HAP-1 (cell line): ENCODE measurements at regions not wholly inside any gene's neighbourhood (a gene's known extent, or its start where the extent isn't known, plus 50 kb on each side); places are given as distances from the start of the nearest gene placed in this dataset.

Experiments used
- DNase-seq, 2 experiments: peaks; one replicate each; pipeline ENCODE4 v3.0.0-alpha.2; 2016 to 2020; ENCODE audit warnings: low spot score in 2 of 2
- H3K27me3 ChIP-seq: fragments of 250-450 bp; sonication (Bioruptor Pico); 2 replicates; pipeline ENCODE4 v1.5.1; 2020; ENCODE audit warnings: low read depth, mild to moderate bottlenecking, moderate library complexity
- H3K36me3 ChIP-seq: fragments of 250-450 bp; sonication (Bioruptor Pico); replicated peaks from 2 replicates; pipeline ENCODE4 v1.5.1; 2020; ENCODE audit warnings: mild to moderate bottlenecking
- H3K4me1 ChIP-seq: fragments of 250-450 bp; sonication (Bioruptor Pico); 2 replicates; pipeline ENCODE4 v1.5.1; 2020; ENCODE audit warnings: mild to moderate bottlenecking
- H3K4me3 ChIP-seq: fragments of 250-450 bp; sonication (Bioruptor Pico); 2 replicates; pipeline ENCODE4 v1.5.1; 2020; ENCODE audit warnings: mild to moderate bottlenecking, moderate library complexity
- H3K9me3 ChIP-seq: fragments of 250-450 bp; sonication (Bioruptor Pico); 2 replicates; pipeline ENCODE4 v1.5.1; 2020; ENCODE audit warnings: mild to moderate bottlenecking, moderate library complexity
- in situ Hi-C: fragments of 300-500 bp; cut with MboI; formaldehyde crosslinking; loops from 3 replicates; pipeline ENCODE4 v1.14.3; 2020; ENCODE audit warnings: low sequenced_read_pairs, inconsistent platforms, mixed read lengths

- H3K4me3 ChIP-seq, result no peak overlapping the region
- no peaks in the 10 kb centered on the region for H3K9me3 ChIP-seq
- H3K27me3 ChIP-seq, result no peaks in the 10 kb centered on the region
- no peaks in the 10 kb centered on the region; the same call in none of the 2 replicates for H3K36me3 ChIP-seq
- DNase-seq, result no peak
- peaks cover 7% of the 10 kb centered on the region for H3K4me1 ChIP-seq
- in situ Hi-C loops, result no loop called here
Observed at GRCh38 chr2:10210336-10210735, 87.8 kb downstream of the RRM2 start.

DNA sequence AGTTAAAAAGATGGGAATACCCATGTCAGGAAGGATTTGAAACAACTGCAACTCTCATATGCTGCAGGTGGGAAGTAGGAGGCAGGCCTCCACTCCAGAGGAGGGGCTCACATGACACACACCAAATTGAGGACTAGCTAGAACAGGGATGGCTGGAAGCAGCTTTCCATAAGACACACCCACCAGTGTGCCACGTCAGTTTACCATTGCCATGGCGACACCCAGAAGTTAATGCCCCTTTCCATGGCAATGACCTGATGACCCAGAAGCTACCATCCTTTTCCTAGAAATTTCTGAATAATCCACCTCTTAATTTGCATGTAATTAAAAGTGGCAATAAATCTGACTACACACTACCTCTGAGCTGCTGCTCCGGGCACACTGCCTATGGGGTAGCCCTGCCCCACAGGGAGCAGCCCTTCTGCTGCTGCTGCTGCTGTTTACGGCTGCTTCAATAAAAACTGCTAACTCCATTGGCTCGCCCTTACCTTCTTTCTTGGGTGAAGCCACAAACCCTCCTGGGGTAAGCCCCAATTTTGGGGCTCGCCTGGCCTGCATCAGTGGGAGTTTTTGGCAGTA, 89.4 kb downstream of the RRM2 start:
- Histone ChIP-seq H3K9me3 (no peaks in the 10 kb centered on the region), H3K27me3 (no peaks in the 10 kb centered on the region), H3K4me3 (no peak overlapping the region), H3K4me1 (peaks cover 7% of the 10 kb centered on the region), H3K36me3 (no peaks in the 10 kb centered on the region; the same call in 1 of the 2 replicates)
- DNase-seq, result no peak
- in situ Hi-C loops, result no loop called here

DNA sequence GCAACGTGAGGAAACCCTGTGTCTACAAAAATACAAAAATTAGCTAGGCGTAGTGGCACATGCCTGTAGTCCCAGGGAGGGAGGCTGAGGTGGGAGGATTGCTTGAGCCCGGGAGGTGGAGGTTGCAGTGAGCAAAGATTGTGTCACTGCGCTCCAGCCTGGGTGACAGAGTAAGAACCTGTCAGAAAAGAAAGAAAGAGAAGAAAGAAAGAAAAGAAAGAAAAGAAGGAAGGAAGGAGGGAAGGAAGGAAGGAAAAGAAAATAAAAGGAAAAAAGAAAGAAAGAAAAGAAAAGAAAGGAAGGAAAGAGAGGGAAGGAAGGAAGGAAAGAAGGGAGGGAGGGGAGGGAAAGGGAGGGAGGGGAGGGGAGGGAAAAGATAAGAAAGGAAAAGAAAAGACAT, 89.9 kb upstream of the HPCAL1 start:
- Histone ChIP-seq H3K9me3 (no peaks in the 10 kb centered on the region), H3K27me3 (no peaks in the 10 kb centered on the region), H3K4me3 (no peak overlapping the region), H3K36me3 (no peaks in the 10 kb centered on the region; the same call in 1 of the 2 replicates), H3K4me1 (peaks cover 7% of the 10 kb centered on the region)
- in situ Hi-C loops, result no loop called here
- DNase-seq, result no peak

- Histone ChIP-seq H3K4me3 (no peak overlapping the region), H3K27me3 (no peaks in the 10 kb centered on the region), H3K9me3 (no peaks in the 10 kb centered on the region), H3K36me3 (no peaks in the 10 kb centered on the region; the same call in 1 of the 2 replicates), H3K4me1 (peaks cover 7% of the 10 kb centered on the region)
- no peak for DNase-seq
- in situ Hi-C loops, result no loop called here
Observed at GRCh38 chr2:10214179-10214578, 88.5 kb upstream of the HPCAL1 start.

- Histone ChIP-seq H3K9me3 (no peaks in the 10 kb centered on the region), H3K4me1 (peaks cover 7% of the 10 kb centered on the region), H3K4me3 (no peak overlapping the region), H3K27me3 (no peaks in the 10 kb centered on the region), H3K36me3 (no peaks in the 10 kb centered on the region; the same call in 1 of the 2 replicates)
- in situ Hi-C loops, result no loop called here
- no peak for DNase-seq
Observed at GRCh38 chr2:10215393-10215935, 87.2 kb upstream of the HPCAL1 start.

DNA sequence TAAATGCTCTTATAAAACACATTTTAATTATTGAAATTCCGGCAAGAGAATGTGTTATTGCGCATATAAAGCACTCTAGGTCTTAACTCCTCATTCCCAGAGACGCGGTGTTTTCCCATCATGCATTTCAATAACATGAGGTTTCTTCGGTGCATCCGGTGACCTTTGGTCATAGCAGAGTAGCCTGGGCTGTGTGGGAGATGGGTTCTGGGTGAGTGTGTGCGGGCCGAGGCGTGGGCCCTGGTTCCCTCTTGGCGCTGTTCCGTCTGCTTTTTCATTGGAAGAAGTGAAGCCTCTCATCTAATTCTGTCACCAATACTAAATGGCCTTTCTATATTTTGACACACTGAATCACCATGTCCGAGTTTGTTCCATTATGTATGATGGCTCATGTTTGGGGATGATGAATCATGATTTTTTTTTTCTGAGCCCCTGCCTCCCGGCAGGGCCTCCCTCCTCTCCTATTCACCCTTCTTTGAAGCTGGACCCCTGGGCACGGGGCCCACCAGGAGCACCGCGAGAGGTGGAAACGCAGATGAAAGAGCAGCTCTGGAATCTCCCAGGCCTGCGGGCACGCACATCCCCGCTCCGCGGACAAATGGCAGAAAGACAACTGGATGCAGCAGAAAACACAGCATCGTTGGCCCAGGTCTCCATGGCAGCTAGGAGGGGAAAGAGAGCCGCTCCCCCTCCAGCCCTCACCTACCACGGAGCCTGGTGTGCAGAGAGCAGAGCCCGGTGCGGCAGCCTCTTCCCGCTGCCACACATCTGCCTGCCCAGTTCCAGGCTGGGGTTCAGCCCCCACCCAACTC, 85.8 kb upstream of the HPCAL1 start:
- in situ Hi-C loops, result no loop called here
- DNase-seq, result no peak

DNA sequence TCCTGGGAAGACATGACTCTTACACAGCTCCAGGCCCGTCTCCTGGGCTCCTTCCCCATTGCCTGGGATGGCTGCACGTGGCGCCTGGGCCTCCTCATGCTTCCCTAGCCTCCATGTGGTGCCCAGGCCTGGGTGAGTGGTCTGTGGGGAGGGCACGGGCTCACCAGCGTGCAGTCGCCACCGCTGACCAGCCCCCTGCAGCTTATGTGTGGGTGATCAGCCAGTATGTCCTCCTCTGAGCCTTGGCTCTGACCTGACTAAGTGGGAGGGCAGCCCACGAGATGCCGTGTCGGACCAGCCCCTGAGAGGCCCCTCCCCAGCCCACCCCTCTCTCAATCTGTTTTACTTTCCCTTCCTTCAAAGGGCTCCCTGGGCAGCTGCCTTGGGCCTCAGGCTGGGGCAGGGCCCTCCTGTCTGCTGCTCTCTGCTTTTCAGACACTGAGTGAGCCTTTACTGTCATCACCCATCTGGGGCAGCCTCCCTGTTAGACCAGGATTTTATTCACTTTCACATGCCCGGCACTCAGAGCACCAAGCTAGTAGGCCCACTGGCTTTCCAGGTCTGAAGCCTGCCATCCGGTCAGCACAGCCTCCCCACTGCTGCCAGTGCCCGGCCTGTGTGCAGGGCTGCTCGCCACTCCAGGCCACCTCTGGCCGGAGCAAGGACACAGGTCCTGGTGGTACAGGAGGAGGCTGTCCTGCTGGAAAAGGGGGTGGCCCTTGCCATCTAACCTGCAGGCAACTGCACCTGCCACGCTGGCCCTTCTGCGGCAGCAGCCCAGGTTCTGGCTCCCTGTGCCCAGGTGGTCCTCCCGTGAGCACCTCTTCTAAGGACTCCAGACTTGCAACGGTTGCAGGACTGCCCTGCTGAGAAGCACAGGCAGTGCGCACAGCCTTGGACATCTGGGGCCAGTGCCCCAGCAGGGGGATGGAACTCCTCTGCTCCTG, 84.9 kb upstream of the HPCAL1 start:
- H3K4me3 ChIP-seq, result no peak overlapping the region
- H3K9me3 ChIP-seq, result no peaks in the 10 kb centered on the region
- H3K36me3 ChIP-seq, result no peaks in the 10 kb centered on the region
- in situ Hi-C loops, result no loop called here
- no peaks in the 10 kb centered on the region for H3K27me3 ChIP-seq
- DNase-seq, result no peak
- no peaks in the 10 kb centered on the region for H3K4me1 ChIP-seq

More for the DNA sequence above, 85.8 kb upstream of the HPCAL1 start:
- no peaks in the 10 kb centered on the region for H3K9me3 ChIP-seq
- H3K4me3 ChIP-seq, result no peak overlapping the region
- no peaks in the 10 kb centered on the region for H3K27me3 ChIP-seq
- no peaks in the 10 kb centered on the region for H3K36me3 ChIP-seq
- no peaks in the 10 kb centered on the region for H3K4me1 ChIP-seq

GRCh38 chr2:10220045-10220901, 82.4 kb upstream of the HPCAL1 start:
- Histone ChIP-seq H3K4me3 (no peak overlapping the region), H3K9me3 (no peaks in the 10 kb centered on the region), H3K27me3 (no peaks in the 10 kb centered on the region), H3K36me3 (no peaks in the 10 kb centered on the region), H3K4me1 (no peaks in the 10 kb centered on the region)
- in situ Hi-C loops, result no loop called here
- no peak for DNase-seq

DNA sequence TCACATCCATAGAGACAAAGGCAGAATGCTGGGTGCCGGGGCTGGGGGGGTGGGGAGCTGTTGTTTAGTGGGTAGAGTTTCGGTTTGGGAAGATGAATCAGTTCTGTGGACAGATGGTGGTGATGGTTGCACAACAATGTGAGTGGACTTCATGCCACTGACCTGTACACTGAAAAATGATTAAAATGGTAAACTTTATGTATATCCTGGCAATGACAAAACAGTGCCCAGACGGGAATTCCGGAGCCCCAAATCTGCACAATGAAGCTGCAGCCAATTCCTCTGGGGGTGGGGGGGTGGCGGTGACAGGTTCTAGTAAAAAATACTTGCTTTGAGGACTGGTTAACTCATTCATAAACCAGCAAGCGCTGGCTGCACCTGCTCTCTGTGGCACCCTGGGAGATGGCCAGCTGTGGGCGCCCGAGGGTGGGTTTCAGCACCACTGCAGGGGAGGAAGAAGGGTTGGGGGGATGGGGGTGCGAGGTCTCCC, 81.8 kb upstream of the HPCAL1 start:
- H3K4me3 ChIP-seq, result no peak overlapping the region
- H3K36me3 ChIP-seq, result no peaks in the 10 kb centered on the region
- no peaks in the 10 kb centered on the region for H3K9me3 ChIP-seq
- no peak for DNase-seq
- no peaks in the 10 kb centered on the region for H3K4me1 ChIP-seq
- no peaks in the 10 kb centered on the region for H3K27me3 ChIP-seq
- in situ Hi-C loops, result no loop called here

- Histone ChIP-seq H3K27me3 (no peaks in the 10 kb centered on the region), H3K4me1 (no peaks in the 10 kb centered on the region), H3K36me3 (no peaks in the 10 kb centered on the region), H3K9me3 (no peaks in the 10 kb centered on the region), H3K4me3 (no peak overlapping the region)
- DNase-seq, result no peak
- in situ Hi-C loops, result no loop called here
Observed at GRCh38 chr2:10221443-10221842, 81.3 kb upstream of the HPCAL1 start.

- Histone ChIP-seq H3K9me3 (no peaks in the 10 kb centered on the region), H3K4me1 (no peaks in the 10 kb centered on the region; the same call in 1 of the 2 replicates), H3K27me3 (no peaks in the 10 kb centered on the region), H3K4me3 (no peak overlapping the region), H3K36me3 (no peaks in the 10 kb centered on the region)
- in situ Hi-C loops, result no loop called here
- DNase-seq, result no peak
Observed at GRCh38 chr2:10221976-10222870, 80.5 kb upstream of the HPCAL1 start.

- Histone ChIP-seq H3K27me3 (no peaks in the 10 kb centered on the region), H3K4me3 (no peak overlapping the region), H3K36me3 (no peaks in the 10 kb centered on the region), H3K9me3 (no peaks in the 10 kb centered on the region), H3K4me1 (peaks cover 2% of the 10 kb centered on the region; the same call in 1 of the 2 replicates)
- no peak for DNase-seq
- in situ Hi-C loops, result no loop called here
Observed at GRCh38 chr2:10223471-10223870, 79.2 kb upstream of the HPCAL1 start.
